Thyroid gland (tissue), 4 donors: ENCODE measurements at regions not wholly inside any gene's neighbourhood (a gene's known extent, or its start where the extent isn't known, plus 50 kb on each side); places are given as distances from the start of the nearest gene placed in this dataset.

ENCODE experiments used
- DNase-seq, 2 donors: peaks; one replicate each; pipeline ENCODE4 v3.0.0-alpha.2; 2019
- H3K27ac ChIP-seq, 3 donors: fragments of 200-600 bp; sonication (generic); 1 replicate in 2 of 3; 2 replicates in 1 of 3; pipeline ENCODE4 v1.5.1; 2016 to 2019; ENCODE audit warnings: mild to moderate bottlenecking in 1 of 3, moderate library complexity in 1 of 3
- H3K27me3 ChIP-seq: fragments of 200-600 bp; sonication (generic); one replicate; pipeline ENCODE4 v1.5.1; 2019
- H3K36me3 ChIP-seq, 2 donors: fragments of 200-600 bp; sonication (generic); one replicate each; pipeline ENCODE4 v1.5.1; 2016 to 2019
- H3K4me1 ChIP-seq, 2 donors: fragments of 200-600 bp; sonication (generic); one replicate each; pipeline ENCODE4 v1.5.1; 2017 to 2019
- H3K4me3 ChIP-seq, 3 donors: fragments of 200-600 bp; sonication (generic); replicated peaks in 1 of 3; 1 replicate in 2 of 3; 2 replicates in 1 of 3; pipeline ENCODE4 v1.5.1; 2016; ENCODE audit warnings: mild to moderate bottlenecking in 1 of 3
- H3K9me3 ChIP-seq: fragments of 200-600 bp; sonication (generic); one replicate; pipeline ENCODE4 v1.5.1; 2017
- POLR2A ChIP-seq, 2 donors: fragments of 450-650 bp; IDR thresholded peaks; one replicate each; pipeline ENCODE4 v1.6.1; 2017; ENCODE audit warnings: antibody characterized with exemption in 2 of 2, mild to moderate bottlenecking in 2 of 2, moderate library complexity in 1 of 2
- WGBS, 2 donors: methylation state at CpG; one replicate each; pipeline ENCODE4 v1.1.5; 2017; 5-methylcytosine and 5-hydroxymethylcytosine counted together
- intact Hi-C: fragments of 100-400 bp; cut with DNase I; formaldehyde crosslinking; loops from one replicate; pipeline ENCODE4 v1.15.1; 2023
- TF ChIP-seq, protein P1 (sequence below), 6 experiments: fragments of 200-600 bp in 3 of 6; fragments of 450-650 bp in 3 of 6; sonication (generic) in 3 of 6; IDR thresholded peaks; one replicate each; pipeline ENCODE4 v1.5.1; 2016 to 2019; ENCODE audit warnings: antibody characterized with exemption in 6 of 6, mild to moderate bottlenecking in 2 of 6, inconsistent platforms in 1 of 6, moderate library complexity in 1 of 6

DNA sequence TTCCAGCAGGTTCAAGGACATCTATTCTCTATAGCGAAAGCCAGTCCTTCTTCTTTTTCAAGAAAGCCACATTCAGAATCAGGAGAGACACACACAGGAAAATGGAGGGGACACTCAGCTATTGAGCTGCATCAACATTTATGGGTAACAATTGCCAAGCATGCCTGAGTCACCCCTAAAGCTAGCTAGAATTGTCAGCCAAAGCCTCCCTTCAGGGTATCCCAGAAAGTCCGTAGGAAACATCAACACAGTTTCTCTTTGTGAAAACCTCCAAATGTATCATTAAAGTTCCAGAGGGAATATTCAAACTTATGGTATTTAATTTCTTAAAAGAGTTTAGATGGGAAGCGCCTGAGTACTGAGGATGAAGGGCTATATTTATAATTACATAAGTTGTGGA lies 331.1 kb upstream of the SLC7A11 start:
- intact Hi-C loops, result no loop called here
- H3K4me3 ChIP-seq, result no peak overlapping the region
- H3K27me3 ChIP-seq, result no peaks in the 10 kb centered on the region
- DNase-seq, result no peak
- no peaks in the 10 kb centered on the region for H3K4me1 ChIP-seq
- TF ChIP-seq, protein P1, sequence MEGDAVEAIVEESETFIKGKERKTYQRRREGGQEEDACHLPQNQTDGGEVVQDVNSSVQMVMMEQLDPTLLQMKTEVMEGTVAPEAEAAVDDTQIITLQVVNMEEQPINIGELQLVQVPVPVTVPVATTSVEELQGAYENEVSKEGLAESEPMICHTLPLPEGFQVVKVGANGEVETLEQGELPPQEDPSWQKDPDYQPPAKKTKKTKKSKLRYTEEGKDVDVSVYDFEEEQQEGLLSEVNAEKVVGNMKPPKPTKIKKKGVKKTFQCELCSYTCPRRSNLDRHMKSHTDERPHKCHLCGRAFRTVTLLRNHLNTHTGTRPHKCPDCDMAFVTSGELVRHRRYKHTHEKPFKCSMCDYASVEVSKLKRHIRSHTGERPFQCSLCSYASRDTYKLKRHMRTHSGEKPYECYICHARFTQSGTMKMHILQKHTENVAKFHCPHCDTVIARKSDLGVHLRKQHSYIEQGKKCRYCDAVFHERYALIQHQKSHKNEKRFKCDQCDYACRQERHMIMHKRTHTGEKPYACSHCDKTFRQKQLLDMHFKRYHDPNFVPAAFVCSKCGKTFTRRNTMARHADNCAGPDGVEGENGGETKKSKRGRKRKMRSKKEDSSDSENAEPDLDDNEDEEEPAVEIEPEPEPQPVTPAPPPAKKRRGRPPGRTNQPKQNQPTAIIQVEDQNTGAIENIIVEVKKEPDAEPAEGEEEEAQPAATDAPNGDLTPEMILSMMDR (IDR thresholded peaks at IDR 0.05), result no peak
- TF ChIP-seq POLR2A (IDR thresholded peaks at IDR 0.05), result no peak
- no peak overlapping the region for H3K27ac ChIP-seq
- no peaks in the 10 kb centered on the region for H3K9me3 ChIP-seq
- WGBS, 2 donors, result 67 to 69% methylated on average over 3 of the region's 3 CpGs
- H3K36me3 ChIP-seq, result no peaks in the 10 kb centered on the region

- H3K4me1 ChIP-seq, result no peaks in the 10 kb centered on the region
- no peak overlapping the region for H3K4me3 ChIP-seq
- no peaks in the 10 kb centered on the region for H3K9me3 ChIP-seq
- TF ChIP-seq, protein P1 (IDR thresholded peaks at IDR 0.05), result no peak
- no peak for TF ChIP-seq POLR2A (IDR thresholded peaks at IDR 0.05)
- H3K27me3 ChIP-seq, result no peaks in the 10 kb centered on the region
- WGBS, 2 donors, result 78 to 94% methylated on average over 2 of the region's 2 CpGs
- no peak for DNase-seq
- intact Hi-C loops, result no loop called here
- H3K36me3 ChIP-seq, result no peaks in the 10 kb centered on the region
- no peak overlapping the region for H3K27ac ChIP-seq
Observed at GRCh38 chr4:138572007-138572406, 329.9 kb upstream of the SLC7A11 start.

DNA sequence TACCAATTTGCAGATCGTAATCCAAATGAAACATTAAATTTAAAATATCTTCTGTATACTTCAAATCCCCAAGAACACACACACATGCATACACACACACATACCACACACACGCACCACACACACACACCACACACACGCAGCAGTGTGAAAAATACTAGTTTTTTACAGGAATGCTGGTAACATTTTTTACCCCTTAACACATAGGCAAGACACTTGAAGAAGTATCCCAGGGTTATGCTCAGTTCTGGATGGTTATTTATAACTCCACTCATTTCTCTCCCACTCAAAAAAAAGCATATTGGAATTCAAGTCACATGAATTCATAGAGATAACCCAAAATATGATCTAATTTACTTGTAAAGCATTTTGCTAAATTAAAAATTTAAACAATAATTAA lies 325.5 kb upstream of the SLC7A11 start:
- DNase-seq, result no peak
- Histone ChIP-seq H3K36me3 (no peaks in the 10 kb centered on the region), H3K27ac (no peak overlapping the region), H3K4me1 (no peaks in the 10 kb centered on the region), H3K4me3 (no peak overlapping the region), H3K9me3 (no peaks in the 10 kb centered on the region), H3K27me3 (no peaks in the 10 kb centered on the region)
- 56 to 86% methylated on average over 3 of the region's 3 CpGs for WGBS, 2 donors
- intact Hi-C loops, result no loop called here
- TF ChIP-seq, protein P1 (IDR thresholded peaks at IDR 0.05), result no peak
- no peak for TF ChIP-seq POLR2A (IDR thresholded peaks at IDR 0.05)

DNA sequence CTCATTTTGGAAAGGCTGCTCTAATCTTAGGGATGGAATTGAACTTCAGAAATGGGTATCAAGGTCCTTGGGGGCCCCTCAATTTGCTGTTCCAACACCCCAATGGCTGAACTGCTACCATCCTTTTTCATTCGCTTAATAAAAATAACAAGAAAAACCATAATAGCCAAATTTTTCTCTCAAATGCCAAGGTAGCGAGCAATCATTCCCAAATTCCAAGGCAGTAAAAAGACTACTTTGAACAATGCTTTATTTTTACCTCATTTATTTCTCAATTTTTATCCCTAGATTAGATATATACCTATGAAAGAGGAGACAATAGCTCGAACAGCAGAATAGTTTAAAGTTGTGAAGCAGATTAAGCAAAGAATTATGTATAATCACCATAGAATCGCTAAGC lies 323.4 kb upstream of the SLC7A11 start:
- H3K4me3 ChIP-seq, result no peak overlapping the region
- no peak for DNase-seq
- H3K27me3 ChIP-seq, result no peaks in the 10 kb centered on the region
- TF ChIP-seq POLR2A (IDR thresholded peaks at IDR 0.05), result no peak
- TF ChIP-seq, protein P1 (IDR thresholded peaks at IDR 0.05), result no peak
- H3K27ac ChIP-seq, result no peak overlapping the region
- H3K36me3 ChIP-seq, result no peaks in the 10 kb centered on the region
- no peaks in the 10 kb centered on the region for H3K9me3 ChIP-seq
- intact Hi-C loops, result no loop called here
- H3K4me1 ChIP-seq, result no peaks in the 10 kb centered on the region
- 92 to 95% methylated on average over 4 of the region's 4 CpGs for WGBS, 2 donors

GRCh38 chr4:138562544-138562991 lies 320.4 kb upstream of the SLC7A11 start:
- no peaks in the 10 kb centered on the region for H3K4me1 ChIP-seq
- H3K4me3 ChIP-seq, result no peak overlapping the region
- intact Hi-C loops, result no loop called here
- 0 to 35% methylated on average over 1 of the region's 1 CpG for WGBS, 2 donors
- H3K36me3 ChIP-seq, result no peaks in the 10 kb centered on the region
- DNase-seq, result no peak
- no peak for TF ChIP-seq POLR2A (IDR thresholded peaks at IDR 0.05)
- TF ChIP-seq, protein P1 (IDR thresholded peaks at IDR 0.05), result no peak
- H3K27ac ChIP-seq, result no peak overlapping the region
- H3K27me3 ChIP-seq, result no peaks in the 10 kb centered on the region
- H3K9me3 ChIP-seq, result no peaks in the 10 kb centered on the region
